ENCODE measurements at regions not wholly inside any gene's neighbourhood (a gene's known extent, or its start where the extent isn't known, plus 50 kb on each side); places are given as distances from the start of the nearest gene placed in this dataset.

DNA sequence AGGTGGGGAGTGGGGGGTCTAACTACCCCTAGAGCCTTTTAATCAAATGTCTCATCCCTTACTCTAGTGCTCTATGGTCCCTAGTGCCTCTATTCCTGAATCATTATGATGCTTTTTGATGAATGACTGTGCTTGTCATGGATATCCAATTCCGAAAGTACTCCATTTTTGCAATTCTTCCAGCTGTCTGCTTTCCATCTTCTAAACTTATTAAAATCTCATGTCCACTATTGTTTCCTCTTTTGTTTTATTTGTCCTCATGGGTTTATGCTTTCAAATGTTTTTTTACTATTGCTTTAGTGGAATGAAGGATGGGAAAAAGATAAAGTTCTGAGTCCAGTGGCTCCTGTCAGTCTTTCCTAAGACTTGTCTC, 77.2 kb upstream of the KCNMB2 start (continued):
- TF ChIP-seq, protein P1, sequence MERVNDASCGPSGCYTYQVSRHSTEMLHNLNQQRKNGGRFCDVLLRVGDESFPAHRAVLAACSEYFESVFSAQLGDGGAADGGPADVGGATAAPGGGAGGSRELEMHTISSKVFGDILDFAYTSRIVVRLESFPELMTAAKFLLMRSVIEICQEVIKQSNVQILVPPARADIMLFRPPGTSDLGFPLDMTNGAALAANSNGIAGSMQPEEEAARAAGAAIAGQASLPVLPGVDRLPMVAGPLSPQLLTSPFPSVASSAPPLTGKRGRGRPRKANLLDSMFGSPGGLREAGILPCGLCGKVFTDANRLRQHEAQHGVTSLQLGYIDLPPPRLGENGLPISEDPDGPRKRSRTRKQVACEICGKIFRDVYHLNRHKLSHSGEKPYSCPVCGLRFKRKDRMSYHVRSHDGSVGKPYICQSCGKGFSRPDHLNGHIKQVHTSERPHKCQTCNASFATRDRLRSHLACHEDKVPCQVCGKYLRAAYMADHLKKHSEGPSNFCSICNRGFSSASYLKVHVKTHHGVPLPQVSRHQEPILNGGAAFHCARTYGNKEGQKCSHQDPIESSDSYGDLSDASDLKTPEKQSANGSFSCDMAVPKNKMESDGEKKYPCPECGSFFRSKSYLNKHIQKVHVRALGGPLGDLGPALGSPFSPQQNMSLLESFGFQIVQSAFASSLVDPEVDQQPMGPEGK (CRISPR knock-in tag; IDR thresholded peaks at IDR 0.05; ENCODE audit: borderline replicate concordance) = no peak
- TF ChIP-seq ARNTL (CRISPR knock-in tag; IDR thresholded peaks at IDR 0.05; ENCODE audit: borderline replicate concordance, low read depth) (no peak), ZC3H10 (CRISPR knock-in tag; IDR thresholded peaks at IDR 0.05) (no peak), ZFP30 (CRISPR knock-in tag; IDR thresholded peaks at IDR 0.05) (no peak), ISL1 (CRISPR knock-in tag; IDR thresholded peaks at IDR 0.05) (no peak), ZFP3 (CRISPR knock-in tag; IDR thresholded peaks at IDR 0.05) (no peak)

DNA sequence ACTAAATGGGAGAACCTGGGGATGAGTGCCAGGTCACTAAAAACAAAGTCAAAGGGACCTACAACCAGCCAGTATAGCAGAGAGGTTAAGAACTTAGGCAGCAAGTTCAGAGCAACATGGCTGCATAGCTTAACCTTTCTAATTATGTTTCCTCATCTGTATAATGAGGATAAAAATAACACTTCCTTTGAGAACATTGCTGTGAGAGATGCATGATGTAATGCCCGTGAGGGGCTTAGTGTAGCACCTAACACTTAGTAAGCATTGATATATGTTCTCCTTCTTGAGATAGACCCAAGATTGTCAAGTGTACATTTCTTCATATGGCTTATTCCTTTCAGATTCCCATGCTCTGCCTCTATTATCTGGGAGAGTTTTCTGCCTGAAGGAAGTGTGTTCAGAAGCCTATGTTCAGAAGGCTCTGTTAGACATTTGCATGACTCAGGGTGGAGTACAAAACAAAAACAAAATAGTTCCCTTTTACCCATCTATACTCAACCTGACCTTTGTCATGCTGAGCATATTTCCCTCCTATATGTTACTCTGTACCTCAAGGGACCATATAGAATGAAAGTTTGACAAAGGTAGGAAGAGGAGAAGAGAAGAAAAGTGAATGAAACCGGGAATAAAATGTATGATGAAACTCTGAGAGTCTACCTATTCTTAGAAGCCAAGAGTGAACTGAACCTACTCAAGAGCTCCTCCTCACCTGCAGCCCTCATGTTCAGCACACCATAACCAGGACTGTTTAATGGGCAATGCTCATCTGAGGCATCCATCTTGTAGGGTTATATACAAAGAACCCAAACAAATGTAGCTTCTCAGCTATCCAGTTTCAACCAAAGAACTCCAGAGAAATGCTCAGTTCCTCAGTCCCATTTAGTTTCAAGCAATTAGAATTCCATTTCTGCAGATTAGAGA, 70.7 kb upstream of the KCNMB2 start:
- no peak for ATAC-seq

DNA sequence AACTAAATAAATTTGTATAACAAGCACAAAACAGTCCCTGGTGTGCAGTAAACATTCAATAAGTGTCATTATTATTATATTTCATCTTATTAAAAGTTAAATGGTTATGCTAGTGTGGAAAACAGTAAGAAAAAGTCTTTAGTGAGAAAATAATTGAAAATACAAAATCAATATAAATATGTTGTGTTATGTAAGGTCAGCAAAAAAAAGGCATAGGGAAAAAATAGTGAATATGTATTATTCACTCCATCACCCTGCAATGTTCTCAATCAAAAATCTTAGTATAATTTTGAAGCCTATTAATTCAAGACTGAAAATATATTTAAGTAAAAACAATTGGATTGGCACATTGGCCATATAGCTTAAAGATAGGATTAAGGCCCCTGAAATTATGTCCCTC, 63.3 kb upstream of the KCNMB2 start:
- no peak for TF ChIP-seq ZC3H10 (CRISPR knock-in tag; IDR thresholded peaks at IDR 0.05)
- TF ChIP-seq ZFP30 (CRISPR knock-in tag; IDR thresholded peaks at IDR 0.05) = no peak
- no peak for TF ChIP-seq BACH2 (CRISPR knock-in tag; IDR thresholded peaks at IDR 0.05; ENCODE audit: borderline replicate concordance)
- no peak for TF ChIP-seq CSDC2 (CRISPR knock-in tag; IDR thresholded peaks at IDR 0.05)
- no peak for ATAC-seq

More for the DNA sequence above, 70.7 kb upstream of the KCNMB2 start:
- TF ChIP-seq CSDC2 (CRISPR knock-in tag; IDR thresholded peaks at IDR 0.05) = no peak
- TF ChIP-seq, protein P2, sequence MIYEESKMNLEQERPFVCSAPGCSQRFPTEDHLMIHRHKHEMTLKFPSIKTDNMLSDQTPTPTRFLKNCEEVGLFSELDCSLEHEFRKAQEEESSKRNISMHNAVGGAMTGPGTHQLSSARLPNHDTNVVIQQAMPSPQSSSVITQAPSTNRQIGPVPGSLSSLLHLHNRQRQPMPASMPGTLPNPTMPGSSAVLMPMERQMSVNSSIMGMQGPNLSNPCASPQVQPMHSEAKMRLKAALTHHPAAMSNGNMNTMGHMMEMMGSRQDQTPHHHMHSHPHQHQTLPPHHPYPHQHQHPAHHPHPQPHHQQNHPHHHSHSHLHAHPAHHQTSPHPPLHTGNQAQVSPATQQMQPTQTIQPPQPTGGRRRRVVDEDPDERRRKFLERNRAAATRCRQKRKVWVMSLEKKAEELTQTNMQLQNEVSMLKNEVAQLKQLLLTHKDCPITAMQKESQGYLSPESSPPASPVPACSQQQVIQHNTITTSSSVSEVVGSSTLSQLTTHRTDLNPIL (CRISPR knock-in tag; IDR thresholded peaks at IDR 0.05; ENCODE audit: low read depth) = no peak
- TF ChIP-seq RARB (CRISPR knock-in tag; IDR thresholded peaks at IDR 0.05) = no peak
- TF ChIP-seq BACH2 (CRISPR knock-in tag; IDR thresholded peaks at IDR 0.05; ENCODE audit: borderline replicate concordance) = no peak
- no peak for TF ChIP-seq ZFP30 (CRISPR knock-in tag; IDR thresholded peaks at IDR 0.05)
- no peak for TF ChIP-seq ARNTL (CRISPR knock-in tag; IDR thresholded peaks at IDR 0.05; ENCODE audit: borderline replicate concordance, low read depth)
- no peak for TF ChIP-seq ZNF8 (CRISPR knock-in tag; IDR thresholded peaks at IDR 0.05)
- TF ChIP-seq ISL1 (CRISPR knock-in tag; IDR thresholded peaks at IDR 0.05) = no peak
- no peak for TF ChIP-seq ZFP3 (CRISPR knock-in tag; IDR thresholded peaks at IDR 0.05)
- TF ChIP-seq ZNF70 (CRISPR knock-in tag; IDR thresholded peaks at IDR 0.05) = no peak
- no peak for TF ChIP-seq GLIS3 (CRISPR knock-in tag; IDR thresholded peaks at IDR 0.05)

DNA sequence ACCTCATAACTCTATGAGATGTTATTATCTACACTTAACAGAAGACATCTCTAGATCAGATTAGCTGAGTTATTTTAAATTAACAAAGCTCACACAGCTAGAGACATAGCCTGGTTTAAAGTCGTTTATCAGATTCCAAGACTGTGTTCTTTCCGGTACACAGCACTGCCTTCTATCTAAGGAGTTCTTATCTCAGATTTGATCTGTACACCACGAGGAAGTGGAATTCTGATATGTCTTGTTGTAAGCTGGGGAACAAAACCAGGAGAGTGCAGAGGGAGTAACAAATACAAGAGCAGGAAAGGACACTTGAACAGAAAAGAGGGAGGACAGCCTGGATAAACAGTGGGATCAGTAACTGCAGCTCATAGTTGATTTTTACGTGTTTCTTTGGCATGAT, 61.7 kb upstream of the KCNMB2 start:
- no peak for TF ChIP-seq ESRRG (CRISPR knock-in tag; IDR thresholded peaks at IDR 0.05)
- no peak for TF ChIP-seq ZFP3 (CRISPR knock-in tag; IDR thresholded peaks at IDR 0.05)
- no peak for TF ChIP-seq PPARA (CRISPR knock-in tag; IDR thresholded peaks at IDR 0.05; ENCODE audit: borderline replicate concordance)
- TF ChIP-seq SNAI2 (CRISPR knock-in tag; IDR thresholded peaks at IDR 0.05) = no peak
- TF ChIP-seq, protein P3, sequence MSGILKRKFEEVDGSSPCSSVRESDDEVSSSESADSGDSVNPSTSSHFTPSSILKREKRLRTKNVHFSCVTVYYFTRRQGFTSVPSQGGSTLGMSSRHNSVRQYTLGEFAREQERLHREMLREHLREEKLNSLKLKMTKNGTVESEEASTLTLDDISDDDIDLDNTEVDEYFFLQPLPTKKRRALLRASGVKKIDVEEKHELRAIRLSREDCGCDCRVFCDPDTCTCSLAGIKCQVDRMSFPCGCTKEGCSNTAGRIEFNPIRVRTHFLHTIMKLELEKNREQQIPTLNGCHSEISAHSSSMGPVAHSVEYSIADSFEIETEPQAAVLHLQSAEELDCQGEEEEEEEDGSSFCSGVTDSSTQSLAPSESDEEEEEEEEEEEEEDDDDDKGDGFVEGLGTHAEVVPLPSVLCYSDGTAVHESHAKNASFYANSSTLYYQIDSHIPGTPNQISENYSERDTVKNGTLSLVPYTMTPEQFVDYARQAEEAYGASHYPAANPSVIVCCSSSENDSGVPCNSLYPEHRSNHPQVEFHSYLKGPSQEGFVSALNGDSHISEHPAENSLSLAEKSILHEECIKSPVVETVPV (CRISPR knock-in tag; IDR thresholded peaks at IDR 0.05) = no peak
- TF ChIP-seq, protein P1 (CRISPR knock-in tag; IDR thresholded peaks at IDR 0.05; ENCODE audit: borderline replicate concordance) = no peak
- no peak for TF ChIP-seq ZNF8 (CRISPR knock-in tag; IDR thresholded peaks at IDR 0.05)
- TF ChIP-seq ZNF70 (CRISPR knock-in tag; IDR thresholded peaks at IDR 0.05) = no peak
- TF ChIP-seq ARNTL (CRISPR knock-in tag; IDR thresholded peaks at IDR 0.05; ENCODE audit: borderline replicate concordance, low read depth) = no peak
- TF ChIP-seq, protein P4, sequence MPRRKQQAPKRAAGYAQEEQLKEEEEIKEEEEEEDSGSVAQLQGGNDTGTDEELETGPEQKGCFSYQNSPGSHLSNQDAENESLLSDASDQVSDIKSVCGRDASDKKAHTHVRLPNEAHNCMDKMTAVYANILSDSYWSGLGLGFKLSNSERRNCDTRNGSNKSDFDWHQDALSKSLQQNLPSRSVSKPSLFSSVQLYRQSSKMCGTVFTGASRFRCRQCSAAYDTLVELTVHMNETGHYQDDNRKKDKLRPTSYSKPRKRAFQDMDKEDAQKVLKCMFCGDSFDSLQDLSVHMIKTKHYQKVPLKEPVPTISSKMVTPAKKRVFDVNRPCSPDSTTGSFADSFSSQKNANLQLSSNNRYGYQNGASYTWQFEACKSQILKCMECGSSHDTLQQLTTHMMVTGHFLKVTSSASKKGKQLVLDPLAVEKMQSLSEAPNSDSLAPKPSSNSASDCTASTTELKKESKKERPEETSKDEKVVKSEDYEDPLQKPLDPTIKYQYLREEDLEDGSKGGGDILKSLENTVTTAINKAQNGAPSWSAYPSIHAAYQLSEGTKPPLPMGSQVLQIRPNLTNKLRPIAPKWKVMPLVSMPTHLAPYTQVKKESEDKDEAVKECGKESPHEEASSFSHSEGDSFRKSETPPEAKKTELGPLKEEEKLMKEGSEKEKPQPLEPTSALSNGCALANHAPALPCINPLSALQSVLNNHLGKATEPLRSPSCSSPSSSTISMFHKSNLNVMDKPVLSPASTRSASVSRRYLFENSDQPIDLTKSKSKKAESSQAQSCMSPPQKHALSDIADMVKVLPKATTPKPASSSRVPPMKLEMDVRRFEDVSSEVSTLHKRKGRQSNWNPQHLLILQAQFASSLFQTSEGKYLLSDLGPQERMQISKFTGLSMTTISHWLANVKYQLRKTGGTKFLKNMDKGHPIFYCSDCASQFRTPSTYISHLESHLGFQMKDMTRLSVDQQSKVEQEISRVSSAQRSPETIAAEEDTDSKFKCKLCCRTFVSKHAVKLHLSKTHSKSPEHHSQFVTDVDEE (CRISPR knock-in tag; IDR thresholded peaks at IDR 0.05) = no peak
- TF ChIP-seq CSDC2 (CRISPR knock-in tag; IDR thresholded peaks at IDR 0.05) = no peak
- no peak for TF ChIP-seq TOX (CRISPR knock-in tag; IDR thresholded peaks at IDR 0.05; ENCODE audit: borderline replicate concordance)
- no peak for TF ChIP-seq TCF4 (CRISPR knock-in tag; IDR thresholded peaks at IDR 0.05; ENCODE audit: borderline replicate concordance)
- TF ChIP-seq RARB (CRISPR knock-in tag; IDR thresholded peaks at IDR 0.05) = no peak
- no peak for TF ChIP-seq OSR1 (CRISPR knock-in tag; IDR thresholded peaks at IDR 0.05)
- TF ChIP-seq, protein P5, sequence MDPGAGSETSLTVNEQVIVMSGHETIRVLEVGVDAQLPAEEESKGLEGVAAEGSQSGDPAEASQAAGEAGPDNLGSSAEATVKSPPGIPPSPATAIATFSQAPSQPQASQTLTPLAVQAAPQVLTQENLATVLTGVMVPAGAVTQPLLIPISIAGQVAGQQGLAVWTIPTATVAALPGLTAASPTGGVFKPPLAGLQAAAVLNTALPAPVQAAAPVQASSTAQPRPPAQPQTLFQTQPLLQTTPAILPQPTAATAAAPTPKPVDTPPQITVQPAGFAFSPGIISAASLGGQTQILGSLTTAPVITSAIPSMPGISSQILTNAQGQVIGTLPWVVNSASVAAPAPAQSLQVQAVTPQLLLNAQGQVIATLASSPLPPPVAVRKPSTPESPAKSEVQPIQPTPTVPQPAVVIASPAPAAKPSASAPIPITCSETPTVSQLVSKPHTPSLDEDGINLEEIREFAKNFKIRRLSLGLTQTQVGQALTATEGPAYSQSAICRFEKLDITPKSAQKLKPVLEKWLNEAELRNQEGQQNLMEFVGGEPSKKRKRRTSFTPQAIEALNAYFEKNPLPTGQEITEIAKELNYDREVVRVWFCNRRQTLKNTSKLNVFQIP (CRISPR knock-in tag; IDR thresholded peaks at IDR 0.05; ENCODE audit: borderline replicate concordance, low read depth) = no peak
- TF ChIP-seq ISL1 (CRISPR knock-in tag; IDR thresholded peaks at IDR 0.05) = no peak
- no peak for TF ChIP-seq ZNF565 (CRISPR knock-in tag; conservative IDR thresholded peaks at IDR 0.05; ENCODE audit: low read depth)
- no peak for TF ChIP-seq BACH2 (CRISPR knock-in tag; IDR thresholded peaks at IDR 0.05; ENCODE audit: borderline replicate concordance)
- ATAC-seq = no peak

All from SK-N-SH treated with all-trans-retinoic acid at 6 μM for 48 hours (cell line).